ENCODE measurements at regions not wholly inside any gene's neighbourhood (a gene's known extent, or its start where the extent isn't known, plus 50 kb on each side); places are given as distances from the start of the nearest gene placed in this dataset.
"Not testable (repeated sequence)": the region's sequence is repeated elsewhere in the genome, so short reads cannot be mapped to it uniquely, and the experiment has no call there.

DNA sequence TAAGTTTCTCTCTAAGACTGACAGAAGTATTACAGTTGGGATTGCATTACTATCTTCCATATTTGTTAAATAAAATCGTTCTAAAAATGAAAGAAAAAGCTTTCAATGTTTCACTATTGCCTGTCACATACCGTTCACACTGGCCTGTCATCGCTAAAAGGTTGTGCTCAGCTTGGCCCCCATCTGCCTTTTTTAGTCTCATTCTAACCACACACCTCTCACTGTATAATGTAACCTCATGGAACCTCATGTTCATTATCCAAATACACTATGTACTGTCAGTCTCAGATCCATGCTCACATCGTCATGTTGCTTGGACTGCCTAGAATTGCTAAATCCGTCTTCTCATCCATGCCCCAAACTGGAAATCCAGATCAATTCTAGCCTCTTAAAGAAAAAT lies 637.8 kb upstream of the ROBO1 start:
- FAIRE-seq = no peak
- no peak for DNase-seq (ENCODE audit: insufficient read length, low spot score)
- no peak for TF ChIP-seq POLR2A (IDR thresholded peaks at IDR 0.05; ENCODE audit: low read depth, low read length)

DNA sequence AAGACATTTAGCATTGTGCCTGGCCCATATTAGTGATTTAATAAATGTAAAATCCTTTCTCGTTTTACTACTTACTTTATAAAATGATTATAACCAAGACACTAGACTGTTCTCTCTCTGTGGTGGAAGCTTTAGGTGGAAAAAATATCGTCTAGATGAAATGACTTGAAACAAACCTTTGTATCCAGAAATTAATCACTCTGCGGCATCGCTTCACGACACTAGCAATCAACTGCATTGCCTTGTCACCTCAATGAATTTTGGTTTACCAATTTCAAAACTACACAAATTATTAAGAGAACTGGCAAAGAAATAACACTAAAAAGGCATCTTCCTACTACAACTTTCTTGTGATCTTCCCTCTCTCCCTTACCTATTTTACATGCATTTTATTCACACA lies 627.2 kb upstream of the ROBO1 start:
- no peak for TF ChIP-seq POLR2A (IDR thresholded peaks at IDR 0.05; ENCODE audit: low read depth, low read length)
- FAIRE-seq = no peak

GRCh38 chr3:80391573-80391972 lies 623.8 kb upstream of the ROBO1 start:
- TF ChIP-seq POLR2A (IDR thresholded peaks at IDR 0.05; ENCODE audit: low read depth, low read length) = no peak
- DNase-seq (ENCODE audit: insufficient read length, low spot score) (no peak), FAIRE-seq (no peak)

More for the DNA sequence above, 627.2 kb upstream of the ROBO1 start:
- no peak for DNase-seq (ENCODE audit: insufficient read length, low spot score)

DNA sequence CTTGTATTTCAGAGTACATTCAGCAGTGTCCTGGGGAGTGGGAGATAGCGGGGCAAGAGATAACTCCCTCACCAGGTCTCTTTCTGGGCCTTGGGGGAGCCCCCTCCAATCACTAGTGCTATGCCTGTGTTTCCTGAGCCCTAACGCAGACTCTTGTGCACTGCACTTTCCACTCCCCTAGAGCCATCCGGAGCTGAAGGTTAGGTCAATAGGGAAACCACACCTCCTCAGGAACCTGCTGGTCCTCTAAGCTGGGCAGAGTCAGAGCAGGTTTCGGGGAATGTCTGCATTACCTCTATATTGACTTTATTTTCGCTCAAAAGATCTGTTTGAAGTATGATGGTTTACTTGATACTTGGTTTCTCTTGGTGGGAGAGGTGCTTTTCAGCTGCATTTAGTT lies 617.0 kb upstream of the ROBO1 start:
- FAIRE-seq (no peak), DNase-seq (ENCODE audit: insufficient read length, low spot score) (no peak)
- TF ChIP-seq POLR2A (IDR thresholded peaks at IDR 0.05; ENCODE audit: low read depth, low read length) = no peak

DNA sequence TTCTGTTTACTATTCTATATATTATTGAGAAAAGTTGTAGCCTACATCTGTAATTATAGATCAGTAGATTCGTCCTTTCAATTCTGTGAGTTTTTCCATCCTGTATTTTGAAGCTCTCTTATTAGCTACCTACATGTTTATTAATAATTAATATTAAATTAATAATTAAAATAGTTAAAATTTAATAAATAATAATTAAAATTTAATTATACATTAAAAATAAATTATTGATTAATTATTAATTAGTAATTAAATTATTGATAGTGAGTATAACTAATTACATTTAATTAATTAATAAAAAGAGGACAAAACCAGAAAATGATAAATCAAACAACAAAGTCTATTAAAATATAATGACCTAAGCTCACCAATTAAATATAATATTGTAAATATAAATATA lies 606.6 kb upstream of the ROBO1 start:
- TF ChIP-seq POLR2A (IDR thresholded peaks at IDR 0.05; ENCODE audit: low read depth, low read length) = no peak
- FAIRE-seq = no peak

DNA sequence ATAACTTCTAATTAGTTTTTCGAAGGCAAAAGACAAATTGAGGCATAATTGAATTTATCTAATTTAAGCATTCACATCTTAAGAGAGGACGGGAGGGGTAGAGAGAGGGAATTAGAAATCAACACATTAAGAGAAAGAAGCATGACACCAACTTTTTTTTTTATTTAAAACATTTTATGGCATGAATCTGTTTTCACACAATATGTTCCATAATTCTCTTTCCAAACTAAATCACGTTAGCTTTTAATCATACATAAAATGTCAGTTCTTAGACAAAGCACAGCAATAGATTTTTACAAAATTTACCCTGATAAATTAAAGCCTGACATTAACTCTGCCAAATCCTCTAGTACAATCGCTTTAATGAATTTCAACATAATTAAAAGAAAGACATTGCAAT lies 600.8 kb upstream of the ROBO1 start:
- FAIRE-seq (no peak), DNase-seq (ENCODE audit: insufficient read length, low spot score) (no peak)
- no peak for TF ChIP-seq POLR2A (IDR thresholded peaks at IDR 0.05; ENCODE audit: low read depth, low read length)

More for the DNA sequence above, 606.6 kb upstream of the ROBO1 start:
- DNase-seq (ENCODE audit: insufficient read length, low spot score) = no peak

- no peak for TF ChIP-seq POLR2A (IDR thresholded peaks at IDR 0.05; ENCODE audit: low read depth, low read length)
- DNase-seq (ENCODE audit: insufficient read length, low spot score) (no peak), FAIRE-seq (no peak)
Observed at GRCh38 chr3:80366808-80367548, 599.2 kb upstream of the ROBO1 start.

DNA sequence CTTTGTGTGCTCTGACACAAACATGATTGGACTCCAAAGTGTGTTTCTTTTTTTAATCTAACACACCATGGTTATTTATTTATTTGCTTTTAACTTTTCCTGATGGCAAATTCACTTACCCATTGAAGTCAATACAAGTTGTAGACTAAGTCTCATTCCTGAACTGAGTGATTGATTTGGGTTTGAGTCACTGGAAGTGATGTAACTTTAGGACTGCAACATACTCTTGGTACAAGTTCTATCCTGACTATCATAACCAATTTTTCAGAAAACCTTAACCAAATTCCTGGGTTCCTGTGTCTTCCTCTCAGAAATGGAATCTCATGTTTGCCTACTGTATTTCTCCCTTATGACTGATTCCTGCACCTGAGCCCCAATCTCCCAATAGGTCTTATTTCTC lies 590.0 kb upstream of the ROBO1 start:
- FAIRE-seq (no peak), DNase-seq (ENCODE audit: insufficient read length, low spot score) (no peak)
- TF ChIP-seq POLR2A (IDR thresholded peaks at IDR 0.05; ENCODE audit: low read depth, low read length) = no peak

DNA sequence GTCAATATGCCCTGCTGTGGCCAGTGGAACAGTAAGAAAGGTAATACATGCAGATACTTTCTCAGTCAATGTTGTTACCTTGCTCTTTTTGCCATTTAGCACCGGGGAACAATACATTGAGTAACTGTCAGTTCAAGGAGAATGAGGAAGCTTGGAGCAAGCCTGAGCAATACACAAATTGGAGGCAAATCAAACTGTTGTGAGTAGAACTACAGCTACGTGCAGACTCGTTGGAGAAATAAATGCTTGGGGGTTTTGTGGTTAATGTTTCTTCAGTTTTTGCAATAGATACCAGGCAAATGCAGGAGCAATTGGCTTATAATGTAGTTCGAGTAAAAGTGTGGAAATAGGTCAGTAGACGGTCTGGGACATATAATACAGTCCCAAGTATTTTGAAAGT lies 587.3 kb upstream of the ROBO1 start:
- no peak for TF ChIP-seq POLR2A (IDR thresholded peaks at IDR 0.05; ENCODE audit: low read depth, low read length)
- DNase-seq (ENCODE audit: insufficient read length, low spot score) (no peak), FAIRE-seq (no peak)

- no peak for TF ChIP-seq POLR2A (IDR thresholded peaks at IDR 0.05; ENCODE audit: low read depth, low read length)
- FAIRE-seq (no peak), DNase-seq (ENCODE audit: insufficient read length, low spot score) (no peak)
Observed at GRCh38 chr3:80351201-80351600, 583.4 kb upstream of the ROBO1 start.

DNA sequence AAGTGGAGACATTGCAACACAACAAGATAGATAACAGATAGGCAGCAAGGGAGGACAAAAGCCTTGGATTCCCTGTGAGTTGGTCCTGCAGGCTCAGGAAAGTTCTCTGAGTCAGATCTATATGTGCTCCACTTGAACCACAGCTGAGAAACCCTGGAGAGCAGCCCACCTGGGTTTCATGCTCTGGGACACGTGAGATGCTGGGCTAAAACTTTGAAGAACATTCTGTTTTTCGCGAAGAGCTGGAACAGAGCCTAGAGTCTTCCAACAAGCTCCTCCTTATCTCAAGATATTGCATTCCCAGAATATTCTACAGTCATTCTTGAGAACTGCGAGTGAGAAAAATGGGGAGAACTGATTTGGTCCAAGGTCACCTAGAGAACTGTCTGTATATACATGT lies 583.0 kb upstream of the ROBO1 start:
- DNase-seq (ENCODE audit: insufficient read length, low spot score) (no peak), FAIRE-seq (no peak)
- TF ChIP-seq POLR2A (IDR thresholded peaks at IDR 0.05; ENCODE audit: low read depth, low read length) = no peak

DNA sequence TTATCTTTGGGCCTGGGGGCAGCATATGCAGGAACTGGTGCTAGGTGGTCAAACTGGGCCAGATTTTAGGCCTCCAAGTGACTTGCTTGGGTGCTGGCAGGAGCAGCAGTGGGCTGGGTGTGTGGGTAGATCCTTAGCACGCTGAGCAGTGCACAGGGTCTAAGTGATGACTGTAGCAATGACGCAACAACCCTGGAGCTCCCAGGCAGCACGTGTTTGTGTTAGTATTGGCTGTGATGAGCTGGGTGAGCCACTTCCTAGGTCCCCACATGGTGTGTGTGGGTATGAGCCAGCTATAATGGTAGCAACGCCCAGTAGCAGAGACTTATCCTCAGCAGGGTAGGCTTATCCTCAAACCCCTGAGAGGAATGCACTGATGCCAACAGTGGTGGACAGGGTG lies 570.6 kb upstream of the ROBO1 start:
- FAIRE-seq (no peak), DNase-seq (ENCODE audit: insufficient read length, low spot score) (no peak)
- no peak for TF ChIP-seq POLR2A (IDR thresholded peaks at IDR 0.05; ENCODE audit: low read depth, low read length)

GRCh38 chr3:80334534-80334933 lies 566.7 kb upstream of the ROBO1 start:
- DNase-seq (ENCODE audit: insufficient read length, low spot score) = no peak
- no peak for TF ChIP-seq POLR2A (IDR thresholded peaks at IDR 0.05; ENCODE audit: low read depth, low read length)
- FAIRE-seq = no peak

DNA sequence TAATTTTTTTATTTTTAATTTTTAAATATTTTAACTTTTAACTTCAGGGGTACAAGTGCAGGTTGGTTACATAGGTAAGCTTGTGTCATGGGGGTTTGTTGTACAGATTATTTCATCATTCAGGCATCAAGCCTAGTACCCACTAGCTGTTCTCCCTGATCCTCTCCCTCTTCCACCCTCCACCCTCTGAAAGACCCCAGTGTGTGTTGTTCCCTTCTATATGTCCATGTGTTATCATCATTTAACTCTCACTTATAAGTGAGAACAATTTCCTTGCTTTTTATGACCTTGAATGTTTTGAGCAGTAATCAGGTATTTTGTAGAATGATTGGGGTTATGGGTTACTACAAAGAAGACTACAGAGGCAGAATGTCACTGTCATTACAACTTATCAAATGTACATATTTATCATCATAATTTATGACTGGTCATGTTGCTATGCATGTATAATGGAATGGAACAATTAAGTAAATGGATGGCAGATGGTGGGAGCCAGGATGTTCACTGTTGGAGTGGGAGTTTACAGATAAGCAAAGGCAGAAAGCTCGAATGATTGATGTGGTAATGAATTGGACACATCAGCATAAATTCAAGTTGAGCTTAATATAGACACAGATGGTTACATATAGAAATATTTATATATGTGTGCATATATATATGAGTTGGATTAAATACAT lies 563.8 kb upstream of the ROBO1 start:
- DNase-seq (ENCODE audit: insufficient read length, low spot score) (no peak), FAIRE-seq (no peak)
- no peak for TF ChIP-seq POLR2A (IDR thresholded peaks at IDR 0.05; ENCODE audit: low read depth, low read length)

- FAIRE-seq; DNase-seq (ENCODE audit: insufficient read length, low spot score): not testable (repeated sequence)
Observed at GRCh38 chr3:80314541-80314940, 546.7 kb upstream of the ROBO1 start.

Data from H54 (cell line).